Caki2 (cell line): ENCODE measurements at regions not wholly inside any gene's neighbourhood (a gene's known extent, or its start where the extent isn't known, plus 50 kb on each side); places are given as distances from the start of the nearest gene placed in this dataset.
A peak's percentile ranks its signal among the peaks of the same experiment; 100 is the strongest.

Experiments used
- DNase-seq: peaks from one replicate; pipeline ENCODE4 v3.0.0-alpha.2; 2015; ENCODE audit warnings: low read depth
- in situ Hi-C: cut with HindIII; loops from 2 replicates; pipeline ENCODE4 v1.10.0; 2016; ENCODE audit warnings: low sequenced_read_pairs, low pct_unique_long_range_greater_than_20kb, mixed read lengths

GRCh38 chr5:61673007-61673735 is 341.1 kb downstream of the ZSWIM6 start:
- in situ Hi-C loops, result no loop called here
- DNase-seq, result peak; percentile 49

GRCh38 chr5:61674378-61674777 is 342.3 kb downstream of the ZSWIM6 start:
- in situ Hi-C loops, result no loop called here

GRCh38 chr5:61675015-61675692 is 343.1 kb downstream of the ZSWIM6 start:
- in situ Hi-C loops, result no loop called here
- no peak for DNase-seq

More at GRCh38 chr5:61674378-61674777, 342.3 kb downstream of the ZSWIM6 start:
- DNase-seq, result no peak

GRCh38 chr5:61677220-61677619 is 345.2 kb downstream of the ZSWIM6 start:
- no peak for DNase-seq
- in situ Hi-C loops, result no loop called here

- in situ Hi-C loops, result no loop called here
- no peak for DNase-seq
Measured at GRCh38 chr5:61678966-61679365, 346.9 kb downstream of the ZSWIM6 start.

GRCh38 chr5:61679562-61679961 is 347.5 kb downstream of the ZSWIM6 start:
- DNase-seq, result no peak
- in situ Hi-C loops, result no loop called here

GRCh38 chr5:61680247-61680646 is 348.2 kb downstream of the ZSWIM6 start:
- in situ Hi-C loops, result no loop called here
- no peak for DNase-seq

- in situ Hi-C loops, result no loop called here
- no peak for DNase-seq
Measured at GRCh38 chr5:61683148-61683547, 351.1 kb downstream of the ZSWIM6 start.

- in situ Hi-C loops, result no loop called here
- DNase-seq, result no peak
Measured at GRCh38 chr5:61683926-61684325, 351.9 kb downstream of the ZSWIM6 start.

- in situ Hi-C loops, result no loop called here
Measured at GRCh38 chr5:61686491-61687257, 354.6 kb downstream of the ZSWIM6 start.

GRCh38 chr5:61687371-61687770 is 355.3 kb downstream of the ZSWIM6 start:
- no peak for DNase-seq
- in situ Hi-C loops, result no loop called here

More at GRCh38 chr5:61686491-61687257, 354.6 kb downstream of the ZSWIM6 start:
- DNase-seq, result no peak

- in situ Hi-C loops, result no loop called here
- no peak for DNase-seq
Measured at GRCh38 chr5:61689153-61689846, 357.2 kb downstream of the ZSWIM6 start.

GRCh38 chr5:61697809-61698558 is 365.9 kb downstream of the ZSWIM6 start:
- in situ Hi-C loops, result no loop called here
- DNase-seq, result no peak

GRCh38 chr5:61701877-61702602 is 370.0 kb downstream of the ZSWIM6 start:
- DNase-seq, result no peak
- in situ Hi-C loops, result no loop called here

GRCh38 chr5:61702784-61703183 is 370.7 kb downstream of the ZSWIM6 start:
- in situ Hi-C loops, result no loop called here
- DNase-seq, result no peak

GRCh38 chr5:61704289-61704688 is 372.2 kb downstream of the ZSWIM6 start:
- in situ Hi-C loops, result no loop called here
- DNase-seq, result no peak

- no peak for DNase-seq
- in situ Hi-C loops, result no loop called here
Measured at GRCh38 chr5:61706751-61707150, 374.7 kb downstream of the ZSWIM6 start.
